ENCODE measurements at regions not wholly inside any gene's neighbourhood (a gene's known extent, or its start where the extent isn't known, plus 50 kb on each side); places are given as distances from the start of the nearest gene placed in this dataset.
"Not testable (repeated sequence)": the region's sequence is repeated elsewhere in the genome, so short reads cannot be mapped to it uniquely, and the experiment has no call there.

DNA sequence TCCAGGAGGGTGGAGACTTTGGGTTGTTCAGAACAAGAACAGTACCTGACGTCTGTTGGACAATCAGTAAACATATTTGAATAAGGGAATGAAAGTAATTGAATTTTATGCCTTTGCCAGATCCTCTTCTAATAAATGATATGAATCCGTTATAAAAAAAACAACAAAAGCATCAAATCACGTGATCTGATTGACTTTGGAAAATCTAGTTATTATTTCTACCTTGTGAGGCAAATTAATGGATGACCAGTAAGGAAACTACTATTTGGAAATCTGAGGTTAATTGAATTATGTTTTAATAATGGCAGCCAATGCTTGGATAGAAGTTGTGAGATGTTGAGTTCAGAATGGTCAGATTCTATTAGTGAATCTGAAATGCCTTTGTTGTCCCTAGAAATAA lies 399.5 kb downstream of the TFAP2B start:
- Histone ChIP-seq H3K36me3 (ENCODE audit: control insufficient read depth, insufficient read depth, low read length) (no peaks in the 10 kb centered on the region), H3K9ac (ENCODE audit: low read length) (no peak overlapping the region), H3K27me3 (ENCODE audit: control insufficient read depth, insufficient read depth, low read length) (peaks cover 16% of the 10 kb centered on the region), H3K4me3 (ENCODE audit: low read depth, low read length) (no peak overlapping the region), H3K9me3 (ENCODE audit: control insufficient read depth, insufficient read depth, low read depth, low read length) (no peaks in the 10 kb centered on the region), H3K4me1 (ENCODE audit: control insufficient read depth, insufficient read depth, low read length) (0 out of 2 replicates have a peak, but pooled peaks cover 12% of the 10 kb centered on the region), H3K27ac (ENCODE audit: low read depth, low read length) (no peak overlapping the region)

DNA sequence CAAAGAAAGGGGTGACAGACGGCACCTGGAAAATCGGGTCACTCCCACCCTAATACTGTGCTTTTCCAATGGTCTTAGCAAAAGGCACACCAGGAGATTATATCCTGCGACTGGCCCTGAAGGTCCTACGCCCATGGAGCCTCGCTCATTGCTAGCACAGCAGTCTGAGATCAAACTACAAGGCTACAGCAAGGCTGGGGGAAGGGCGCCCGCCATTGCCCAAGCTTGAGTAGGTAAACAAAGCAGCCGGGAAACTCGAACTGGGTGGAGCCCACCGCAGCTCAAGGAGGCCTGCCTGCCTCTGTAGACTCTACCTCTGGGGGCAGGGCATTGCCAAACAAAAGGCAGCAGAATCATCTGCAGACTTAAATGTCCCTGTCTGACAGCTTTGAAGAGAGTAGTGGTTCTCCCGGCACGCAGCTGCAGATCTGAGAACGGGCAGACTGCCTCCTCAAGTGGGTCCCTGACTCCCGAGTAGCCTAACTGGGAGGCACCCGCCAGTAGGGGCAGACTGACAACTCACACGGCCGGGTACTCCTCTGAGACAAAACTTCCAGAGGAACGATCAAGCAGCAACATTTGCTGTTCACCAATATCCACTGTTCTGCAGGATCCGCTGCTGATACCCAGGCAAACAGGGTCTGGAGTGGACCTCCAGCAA lies 406.0 kb downstream of the TFAP2B start:
- not testable (repeated sequence) for H3K36me3 ChIP-seq (ENCODE audit: control insufficient read depth, insufficient read depth, low read length); H3K4me1 ChIP-seq (ENCODE audit: control insufficient read depth, insufficient read depth, low read length); H3K27me3 ChIP-seq (ENCODE audit: control insufficient read depth, insufficient read depth, low read length); H3K4me3 ChIP-seq (ENCODE audit: low read depth, low read length); H3K9me3 ChIP-seq (ENCODE audit: control insufficient read depth, insufficient read depth, low read depth, low read length); H3K9ac ChIP-seq (ENCODE audit: low read length); H3K27ac ChIP-seq (ENCODE audit: low read depth, low read length)

DNA sequence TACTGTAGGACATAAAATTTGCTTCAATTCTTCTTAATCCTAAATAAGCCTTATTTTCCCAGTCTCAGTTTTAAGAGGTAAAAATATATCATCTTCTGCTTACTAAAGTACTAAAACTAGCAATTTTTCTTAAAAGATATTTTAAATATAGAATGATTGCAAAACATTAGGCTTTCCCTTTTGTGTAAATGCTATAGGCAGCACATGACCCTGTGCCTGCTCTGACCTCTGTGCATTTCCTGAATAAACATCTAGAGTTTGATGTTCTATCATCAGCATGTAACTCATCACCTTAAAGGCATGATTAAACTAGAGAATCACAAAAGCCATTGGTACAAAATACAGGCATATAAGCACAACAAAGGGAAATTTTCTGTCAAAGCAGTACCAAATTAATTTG lies 422.7 kb downstream of the TFAP2B start:
- Histone ChIP-seq H3K36me3 (ENCODE audit: control insufficient read depth, insufficient read depth, low read length) (no peaks in the 10 kb centered on the region), H3K9me3 (ENCODE audit: control insufficient read depth, insufficient read depth, low read depth, low read length) (no peaks in the 10 kb centered on the region), H3K4me1 (ENCODE audit: control insufficient read depth, insufficient read depth, low read length) (no peaks in the 10 kb centered on the region), H3K9ac (ENCODE audit: low read length) (no peak overlapping the region), H3K27me3 (ENCODE audit: control insufficient read depth, insufficient read depth, low read length) (no peaks in the 10 kb centered on the region), H3K4me3 (ENCODE audit: low read depth, low read length) (no peak overlapping the region), H3K27ac (ENCODE audit: low read depth, low read length) (no peak overlapping the region)

DNA sequence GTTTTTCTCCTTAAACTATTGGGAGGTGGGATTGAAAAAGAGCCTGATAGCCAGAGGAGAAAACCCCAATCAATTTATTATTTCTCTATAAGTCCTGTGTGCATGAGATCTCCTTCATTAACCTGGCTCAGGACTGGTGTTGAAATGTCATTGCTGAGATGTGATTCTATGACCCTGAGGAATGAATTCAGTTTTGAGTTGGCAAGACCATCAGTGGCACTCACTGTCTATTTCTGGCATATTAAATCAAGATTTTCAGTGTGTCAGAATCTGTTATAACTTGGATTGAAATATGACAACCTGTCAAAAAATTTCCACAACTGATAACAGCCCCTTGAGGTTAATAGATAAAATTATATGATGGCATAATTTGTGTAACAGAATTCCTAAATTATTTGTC lies 431.1 kb downstream of the TFAP2B start:
- H3K27ac ChIP-seq (ENCODE audit: low read depth, low read length): no peak overlapping the region
- H3K9ac ChIP-seq (ENCODE audit: low read length): no peak overlapping the region
- H3K4me3 ChIP-seq (ENCODE audit: low read depth, low read length): no peak overlapping the region

DNA sequence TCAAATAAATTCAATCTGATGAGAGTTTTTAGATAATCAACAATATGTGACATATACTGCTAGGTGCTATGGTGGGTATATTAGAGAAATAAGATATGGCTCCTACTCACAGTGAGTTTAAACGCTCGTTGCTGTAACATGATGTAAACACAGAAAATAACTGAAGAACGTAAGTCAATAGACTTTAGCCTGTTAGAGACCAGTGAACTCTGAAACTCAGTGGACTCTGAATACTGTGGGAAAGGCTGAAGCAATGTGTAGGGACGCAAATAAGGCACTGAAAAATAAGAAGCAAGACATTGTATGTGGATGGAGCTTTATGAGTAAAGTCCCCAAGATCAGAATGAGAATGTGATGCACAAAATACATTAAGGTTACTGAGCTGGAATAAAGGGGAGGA lies 431.6 kb downstream of the TFAP2B start:
- H3K27me3 ChIP-seq (ENCODE audit: control insufficient read depth, insufficient read depth, low read length): no peaks in the 10 kb centered on the region
- no peak overlapping the region for H3K4me3 ChIP-seq (ENCODE audit: low read depth, low read length)
- H3K9me3 ChIP-seq (ENCODE audit: control insufficient read depth, insufficient read depth, low read depth, low read length): no peaks in the 10 kb centered on the region

More for the DNA sequence above, 431.1 kb downstream of the TFAP2B start:
- Histone ChIP-seq H3K36me3 (ENCODE audit: control insufficient read depth, insufficient read depth, low read length) (no peaks in the 10 kb centered on the region), H3K4me1 (ENCODE audit: control insufficient read depth, insufficient read depth, low read length) (no peaks in the 10 kb centered on the region), H3K9me3 (ENCODE audit: control insufficient read depth, insufficient read depth, low read depth, low read length) (no peaks in the 10 kb centered on the region), H3K27me3 (ENCODE audit: control insufficient read depth, insufficient read depth, low read length) (no peaks in the 10 kb centered on the region)

DNA sequence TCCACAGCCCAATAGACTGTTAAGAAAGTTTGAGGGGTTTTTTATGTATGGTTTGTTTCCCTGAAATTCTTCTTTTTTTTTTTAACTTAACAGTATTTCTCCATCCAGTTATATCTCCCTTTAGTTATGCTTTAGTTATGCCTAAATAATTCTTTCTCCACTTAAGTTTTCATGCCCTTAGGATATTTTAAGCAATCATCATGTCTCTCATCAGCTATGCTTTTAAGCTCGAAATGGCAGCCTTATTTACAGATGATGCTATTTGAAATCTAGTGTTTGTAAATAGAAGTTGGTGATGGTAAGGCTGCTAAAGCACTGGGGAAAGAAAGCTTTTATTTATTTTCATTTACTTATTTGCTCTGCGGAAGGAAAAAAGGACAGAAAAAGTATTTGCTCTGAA lies 439.3 kb downstream of the TFAP2B start:
- no peak overlapping the region for H3K9ac ChIP-seq (ENCODE audit: low read length)
- H3K36me3 ChIP-seq (ENCODE audit: control insufficient read depth, insufficient read depth, low read length): no peaks in the 10 kb centered on the region
- H3K4me3 ChIP-seq (ENCODE audit: low read depth, low read length): no peak overlapping the region
- no peaks in the 10 kb centered on the region for H3K4me1 ChIP-seq (ENCODE audit: control insufficient read depth, insufficient read depth, low read length)
- no peak overlapping the region for H3K27ac ChIP-seq (ENCODE audit: low read depth, low read length)
- no peaks in the 10 kb centered on the region for H3K9me3 ChIP-seq (ENCODE audit: control insufficient read depth, insufficient read depth, low read depth, low read length)
- H3K27me3 ChIP-seq (ENCODE audit: control insufficient read depth, insufficient read depth, low read length): no peaks in the 10 kb centered on the region

More for the DNA sequence above, 431.6 kb downstream of the TFAP2B start:
- Histone ChIP-seq H3K27ac (ENCODE audit: low read depth, low read length) (no peak overlapping the region), H3K36me3 (ENCODE audit: control insufficient read depth, insufficient read depth, low read length) (no peaks in the 10 kb centered on the region), H3K4me1 (ENCODE audit: control insufficient read depth, insufficient read depth, low read length) (no peaks in the 10 kb centered on the region), H3K9ac (ENCODE audit: low read length) (no peak overlapping the region)

DNA sequence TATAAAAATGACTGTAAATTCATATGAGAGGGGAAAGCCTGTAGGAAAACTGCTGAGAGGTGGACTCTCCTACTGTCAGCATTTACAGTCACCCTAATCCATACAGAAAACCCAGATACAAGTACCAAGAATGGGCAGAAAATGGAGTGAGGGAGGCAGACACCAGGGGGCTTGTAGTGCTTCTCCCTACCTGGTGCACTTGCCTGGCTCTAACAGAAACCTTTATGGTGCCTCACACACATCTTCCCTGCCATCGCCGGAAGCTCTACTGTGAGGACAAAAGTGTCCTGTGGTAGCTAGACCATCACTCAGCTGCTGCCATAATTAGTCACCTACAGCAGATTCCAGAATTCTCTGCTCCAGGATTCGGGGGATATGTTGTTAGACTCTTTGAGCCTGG lies 441.3 kb downstream of the TFAP2B start:
- H3K36me3 ChIP-seq (ENCODE audit: control insufficient read depth, insufficient read depth, low read length): no peaks in the 10 kb centered on the region
- no peaks in the 10 kb centered on the region for H3K4me1 ChIP-seq (ENCODE audit: control insufficient read depth, insufficient read depth, low read length)

DNA sequence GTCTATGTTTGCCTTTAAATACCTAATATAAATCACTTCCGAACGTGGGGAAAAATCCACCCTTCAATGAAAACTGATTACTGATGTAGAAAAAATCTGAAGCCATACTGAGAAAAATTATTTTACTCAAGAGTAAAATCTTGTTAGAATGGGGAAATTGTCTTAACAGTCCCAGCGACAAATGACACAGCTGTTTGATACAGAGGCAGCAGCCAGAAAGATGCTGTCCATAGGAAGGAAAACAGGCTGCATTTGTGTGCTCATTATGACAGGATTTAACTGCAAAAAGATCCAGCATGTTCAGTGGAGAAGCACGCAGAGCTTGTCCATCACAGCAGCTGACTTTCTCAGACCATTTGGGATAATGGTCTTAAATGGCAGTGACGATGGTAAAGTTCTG lies 443.0 kb downstream of the TFAP2B start:
- no peaks in the 10 kb centered on the region for H3K27me3 ChIP-seq (ENCODE audit: control insufficient read depth, insufficient read depth, low read length)
- H3K4me3 ChIP-seq (ENCODE audit: low read depth, low read length): no peak overlapping the region
- H3K9ac ChIP-seq (ENCODE audit: low read length): no peak overlapping the region
- no peaks in the 10 kb centered on the region for H3K9me3 ChIP-seq (ENCODE audit: control insufficient read depth, insufficient read depth, low read depth, low read length)
- no peaks in the 10 kb centered on the region for H3K4me1 ChIP-seq (ENCODE audit: control insufficient read depth, insufficient read depth, low read length)
- H3K27ac ChIP-seq (ENCODE audit: low read depth, low read length): no peak overlapping the region
- no peaks in the 10 kb centered on the region for H3K36me3 ChIP-seq (ENCODE audit: control insufficient read depth, insufficient read depth, low read length)

More for the DNA sequence above, 441.3 kb downstream of the TFAP2B start:
- no peak overlapping the region for H3K9ac ChIP-seq (ENCODE audit: low read length)
- H3K27me3 ChIP-seq (ENCODE audit: control insufficient read depth, insufficient read depth, low read length): no peaks in the 10 kb centered on the region
- no peaks in the 10 kb centered on the region for H3K9me3 ChIP-seq (ENCODE audit: control insufficient read depth, insufficient read depth, low read depth, low read length)
- no peak overlapping the region for H3K27ac ChIP-seq (ENCODE audit: low read depth, low read length)
- no peak overlapping the region for H3K4me3 ChIP-seq (ENCODE audit: low read depth, low read length)

DNA sequence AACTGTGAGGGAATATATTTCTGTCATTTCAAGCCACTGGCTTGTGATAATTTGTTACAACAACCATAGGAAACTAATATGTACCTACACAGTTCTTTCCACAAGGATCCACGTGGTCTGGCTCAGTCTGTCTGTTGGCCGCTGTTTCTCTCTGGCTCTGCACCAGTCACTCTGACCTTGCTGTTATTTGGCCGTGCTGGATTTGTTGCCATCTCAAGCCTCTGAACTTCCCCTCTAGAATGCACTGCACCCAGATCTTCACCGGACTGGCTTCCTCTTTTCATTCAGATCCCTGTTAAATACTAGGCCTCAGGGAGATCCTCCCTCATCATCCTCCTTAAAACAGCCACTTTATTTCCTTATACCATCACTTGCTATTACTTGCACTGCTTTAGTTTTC lies 446.8 kb downstream of the TFAP2B start:
- Histone ChIP-seq H3K9ac (ENCODE audit: low read length) (no peak overlapping the region), H3K4me3 (ENCODE audit: low read depth, low read length) (no peak overlapping the region), H3K27ac (ENCODE audit: low read depth, low read length) (no peak overlapping the region), H3K27me3 (ENCODE audit: control insufficient read depth, insufficient read depth, low read length) (no peaks in the 10 kb centered on the region), H3K9me3 (ENCODE audit: control insufficient read depth, insufficient read depth, low read depth, low read length) (no peaks in the 10 kb centered on the region), H3K36me3 (ENCODE audit: control insufficient read depth, insufficient read depth, low read length) (no peaks in the 10 kb centered on the region), H3K4me1 (ENCODE audit: control insufficient read depth, insufficient read depth, low read length) (no peaks in the 10 kb centered on the region)

DNA sequence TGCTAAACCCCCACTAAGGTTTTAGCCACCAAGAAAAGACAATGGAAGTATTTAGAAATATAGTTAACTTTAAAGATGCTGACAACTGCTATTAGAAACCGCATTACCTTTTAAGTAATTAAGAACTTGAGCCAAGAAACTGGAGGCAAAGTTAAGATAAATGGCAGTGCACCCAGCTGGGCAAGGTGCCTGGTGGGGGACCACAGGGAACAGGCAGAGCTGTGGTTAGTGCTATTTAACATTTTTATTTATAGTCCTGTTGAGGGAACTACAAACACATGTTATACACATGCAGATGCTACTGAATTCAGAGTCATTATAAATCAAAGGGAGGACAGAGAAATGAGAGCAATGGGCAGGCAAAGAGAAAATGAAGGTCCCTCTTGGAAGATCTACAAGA lies 447.9 kb downstream of the TFAP2B start:
- H3K9me3 ChIP-seq (ENCODE audit: control insufficient read depth, insufficient read depth, low read depth, low read length): no peaks in the 10 kb centered on the region
- no peak overlapping the region for H3K27ac ChIP-seq (ENCODE audit: low read depth, low read length)
- H3K4me3 ChIP-seq (ENCODE audit: low read depth, low read length): no peak overlapping the region
- H3K4me1 ChIP-seq (ENCODE audit: control insufficient read depth, insufficient read depth, low read length): no peaks in the 10 kb centered on the region
- H3K36me3 ChIP-seq (ENCODE audit: control insufficient read depth, insufficient read depth, low read length): no peaks in the 10 kb centered on the region
- H3K9ac ChIP-seq (ENCODE audit: low read length): no peak overlapping the region
- H3K27me3 ChIP-seq (ENCODE audit: control insufficient read depth, insufficient read depth, low read length): no peaks in the 10 kb centered on the region

DNA sequence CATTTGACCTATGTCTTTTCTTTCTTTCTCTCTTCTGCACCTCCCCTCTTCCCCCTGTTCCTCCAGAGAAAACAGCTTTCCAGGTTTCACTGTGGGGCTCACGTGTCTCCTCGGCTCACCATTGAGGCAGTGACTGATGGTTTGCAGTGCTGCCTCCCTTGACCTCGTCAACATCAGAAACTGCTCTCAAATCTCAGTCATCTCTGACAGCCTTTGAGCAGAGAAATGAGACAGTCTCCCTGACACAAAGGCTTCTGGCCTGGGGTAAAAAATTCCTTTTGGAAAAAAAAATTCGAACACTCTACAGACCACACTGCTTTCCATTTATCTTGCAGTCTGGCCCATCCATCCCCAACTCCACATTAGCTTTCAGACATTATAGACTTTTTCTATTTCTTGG lies 450.0 kb downstream of the TFAP2B start:
- no peak overlapping the region for H3K9ac ChIP-seq (ENCODE audit: low read length)
- H3K4me3 ChIP-seq (ENCODE audit: low read depth, low read length): no peak overlapping the region
- no peaks in the 10 kb centered on the region for H3K27me3 ChIP-seq (ENCODE audit: control insufficient read depth, insufficient read depth, low read length)
- no peaks in the 10 kb centered on the region for H3K36me3 ChIP-seq (ENCODE audit: control insufficient read depth, insufficient read depth, low read length)
- no peak overlapping the region for H3K27ac ChIP-seq (ENCODE audit: low read depth, low read length)
- H3K9me3 ChIP-seq (ENCODE audit: control insufficient read depth, insufficient read depth, low read depth, low read length): no peaks in the 10 kb centered on the region
- H3K4me1 ChIP-seq (ENCODE audit: control insufficient read depth, insufficient read depth, low read length): peaks cover 5% of the 10 kb centered on the region; the same call in 1 of the 2 replicates

DNA sequence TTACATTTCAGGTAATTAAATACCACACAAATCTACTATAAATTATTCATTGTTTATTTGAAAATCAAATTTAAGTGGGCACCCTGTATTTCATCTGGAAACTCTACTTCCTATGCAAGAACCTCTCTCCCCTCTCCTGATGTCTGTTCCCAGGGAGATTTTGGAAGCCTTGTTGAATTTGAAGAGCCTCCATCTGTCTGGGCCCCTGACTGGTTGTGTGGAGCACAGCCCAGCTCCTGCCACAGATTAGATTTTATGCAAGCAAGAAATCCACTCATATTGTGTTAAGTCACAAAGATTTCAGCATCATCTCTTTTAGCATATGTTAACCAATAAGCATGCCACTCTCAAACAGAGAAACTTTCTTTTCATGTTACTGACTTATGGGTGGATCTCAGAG lies 451.2 kb downstream of the TFAP2B start:
- no peaks in the 10 kb centered on the region for H3K36me3 ChIP-seq (ENCODE audit: control insufficient read depth, insufficient read depth, low read length)
- no peaks in the 10 kb centered on the region for H3K9me3 ChIP-seq (ENCODE audit: control insufficient read depth, insufficient read depth, low read depth, low read length)
- no peak overlapping the region for H3K9ac ChIP-seq (ENCODE audit: low read length)
- no peak overlapping the region for H3K27ac ChIP-seq (ENCODE audit: low read depth, low read length)
- H3K27me3 ChIP-seq (ENCODE audit: control insufficient read depth, insufficient read depth, low read length): no peaks in the 10 kb centered on the region
- H3K4me3 ChIP-seq (ENCODE audit: low read depth, low read length): no peak overlapping the region
- peaks cover 5% of the 10 kb centered on the region; the same call in 1 of the 2 replicates for H3K4me1 ChIP-seq (ENCODE audit: control insufficient read depth, insufficient read depth, low read length)
